CD14-positive monocyte (primary cell): ENCODE measurements at regions not wholly inside any gene's neighbourhood (a gene's known extent, or its start where the extent isn't known, plus 50 kb on each side); places are given as distances from the start of the nearest gene placed in this dataset. TPM values are rescaled to one million over a fixed set of nuclear protein-coding genes. Genes with fewer than 3 reads are reported as not detected.

Experiments used
- DNase-seq, 3 donors: peaks; one replicate each; pipeline ENCODE4 v3.0.0-alpha.2; 2011 to 2022
- H2AFZ ChIP-seq: 2 replicates; pipeline ENCODE4 v1.6.0; 2012; ENCODE audit warnings: mild to moderate bottlenecking, low read depth, low read length, inconsistent platforms; ENCODE audit not compliant: insufficient read depth, poor library complexity, severe bottlenecking
- H3K27ac ChIP-seq, 2 donors: 1 replicate in 1 of 2; 2 replicates in 1 of 2; pipeline ENCODE4 v1.5.1; 2012 to 2013; ENCODE audit warnings: low read length in 2 of 2, control low read depth in 1 of 2, inconsistent platforms in 1 of 2, low read depth in 1 of 2, mild to moderate bottlenecking in 1 of 2
- H3K27me3 ChIP-seq, 2 donors: one replicate each; pipeline versions ENCODE4 v1.6.0 to v1.6.1; 2011 to 2013; ENCODE audit warnings: low read length in 2 of 2; ENCODE audit not compliant: control insufficient read depth in 2 of 2, insufficient read depth in 2 of 2
- H3K36me3 ChIP-seq, 2 donors: replicated peaks in 1 of 2; 1 replicate in 1 of 2; 2 replicates in 1 of 2; pipeline versions ENCODE4 v1.5.1 to v1.6.1; 2012 to 2013; ENCODE audit warnings: low read length in 2 of 2, control low read depth in 1 of 2, inconsistent platforms in 1 of 2, mild to moderate bottlenecking in 1 of 2; ENCODE audit not compliant: insufficient read depth in 2 of 2, control insufficient read depth in 1 of 2
- H3K4me1 ChIP-seq, 2 donors: 1 replicate in 1 of 2; 2 replicates in 1 of 2; pipeline versions ENCODE4 v1.5.1 to v1.6.1; 2012 to 2013; ENCODE audit warnings: low read length in 2 of 2, control low read depth in 1 of 2, inconsistent platforms in 1 of 2, mild to moderate bottlenecking in 1 of 2, moderate library complexity in 1 of 2; ENCODE audit not compliant: insufficient read depth in 2 of 2, control insufficient read depth in 1 of 2
- H3K4me2 ChIP-seq: replicated peaks from 2 replicates; pipeline ENCODE3; 2012; ENCODE audit warnings: low read length, moderate library complexity, mild to moderate bottlenecking; ENCODE audit not compliant: poor library complexity, severe bottlenecking; ENCODE audit errors: extremely low read depth
- H3K4me3 ChIP-seq, 3 experiments: fragments of 200-600 bp in 1 of 3; sonication (generic) in 1 of 3; replicated peaks in 1 of 3; 1 replicate in 2 of 3; 2 replicates in 1 of 3; pipeline ENCODE4 v1.5.1; 2011 to 2013; ENCODE audit warnings: low read length in 3 of 3, mild to moderate bottlenecking in 3 of 3, control low read depth in 2 of 3, low read depth in 2 of 3, inconsistent platforms in 1 of 3, moderate library complexity in 1 of 3
- H3K79me2 ChIP-seq: 2 replicates; pipeline ENCODE4 v1.6.0; 2012; ENCODE audit warnings: mild to moderate bottlenecking, control low read depth, inconsistent platforms, low read length, moderate library complexity; ENCODE audit not compliant: insufficient read depth
- H3K9ac ChIP-seq: 2 replicates; pipeline ENCODE4 v1.6.0; 2017; ENCODE audit warnings: low read length, mild to moderate bottlenecking; ENCODE audit not compliant: insufficient read depth, poor library complexity, severe bottlenecking
- H3K9me3 ChIP-seq, 2 donors: replicated peaks in 1 of 2; 1 replicate in 1 of 2; 2 replicates in 1 of 2; pipeline versions ENCODE4 v1.5.1 to v1.6.1; 2012 to 2013; ENCODE audit warnings: low read length in 2 of 2, control low read depth in 1 of 2; ENCODE audit not compliant: control insufficient read depth in 1 of 2, insufficient read depth in 1 of 2
- H4K20me1 ChIP-seq: 2 replicates; pipeline ENCODE4 v1.6.0; 2012; ENCODE audit warnings: mild to moderate bottlenecking, low read length, control low read depth, moderate library complexity; ENCODE audit not compliant: insufficient read depth
- H3K27ac Mint-ChIP-seq, 7 donors: one replicate each; pipeline ENCODE4 v1.8.0; 2020; ENCODE audit warnings: mild to moderate bottlenecking in 7 of 7, mixed read lengths in 7 of 7, moderate library complexity in 6 of 7, inconsistent platforms in 2 of 7
- H3K27me3 Mint-ChIP-seq, 3 donors: one replicate each; pipeline ENCODE4 v1.8.0; 2021 to 2022; ENCODE audit warnings: low read depth in 3 of 3, mild to moderate bottlenecking in 3 of 3, mixed read lengths in 3 of 3, moderate library complexity in 3 of 3, inconsistent platforms in 1 of 3
- H3K36me3 Mint-ChIP-seq, 2 donors: one replicate each; pipeline ENCODE4 v1.8.0; 2020; ENCODE audit warnings: mixed read lengths in 2 of 2, inconsistent platforms in 1 of 2, mild to moderate bottlenecking in 1 of 2
- H3K4me1 Mint-ChIP-seq: one replicate; pipeline ENCODE4 v1.8.0; 2020; ENCODE audit warnings: mild to moderate bottlenecking, mixed read lengths
- H3K4me3 Mint-ChIP-seq, 2 donors: one replicate each; pipeline ENCODE4 v1.8.0; 2020; ENCODE audit warnings: mild to moderate bottlenecking in 2 of 2, mixed read lengths in 2 of 2, moderate library complexity in 1 of 2
- H3K9me3 Mint-ChIP-seq, 7 donors: one replicate each; pipeline ENCODE4 v1.8.0; 2020 to 2022; ENCODE audit warnings: mixed read lengths in 7 of 7, mild to moderate bottlenecking in 6 of 7, moderate library complexity in 6 of 7, inconsistent platforms in 2 of 7
- intact Hi-C, 2 donors: fragments of 100-400 bp; cut with micrococcal nuclease; formaldehyde crosslinking; loops; one replicate each; pipeline versions ENCODE4 v1.15.0 to v1.15.1; 2023
- small RNA-seq: library from RNA; depleted of rRNA; stranded (forward); fragments of <200 nt; gene quantifications from one replicate; pipeline ENCODE3, GENCODE V24; 2012; ENCODE audit warnings: low read depth; ENCODE audit not compliant: insufficient read length
- TF ChIP-seq, protein P1 (sequence below): fragments of 200-600 bp; IDR thresholded peaks from one replicate; pipeline ENCODE4 v1.8.0; 2022; ENCODE audit warnings: antibody characterized with exemption, mild to moderate bottlenecking

DNA sequence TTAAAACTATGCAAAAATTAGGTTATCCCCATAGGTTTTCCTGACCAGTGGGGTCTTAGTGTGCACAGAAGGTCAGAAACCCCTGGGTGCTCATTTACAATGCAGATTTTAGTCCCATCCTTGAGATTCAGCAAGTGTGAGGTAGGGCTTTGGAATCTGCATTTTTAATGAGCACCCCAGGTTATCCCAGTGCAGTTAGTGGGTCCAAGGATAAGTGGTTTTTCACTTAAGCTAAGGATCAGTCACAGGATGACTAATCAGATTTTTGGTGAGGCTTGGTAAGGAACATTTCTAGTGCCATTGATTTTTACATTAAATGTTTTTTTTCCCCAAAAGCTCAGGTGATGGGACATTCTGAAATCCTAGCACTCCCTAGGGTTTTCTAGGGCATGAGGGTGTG is 50.7 kb upstream of the MGAT5 start:
- no peak overlapping the region for H2AFZ ChIP-seq
- TF ChIP-seq, protein P1, sequence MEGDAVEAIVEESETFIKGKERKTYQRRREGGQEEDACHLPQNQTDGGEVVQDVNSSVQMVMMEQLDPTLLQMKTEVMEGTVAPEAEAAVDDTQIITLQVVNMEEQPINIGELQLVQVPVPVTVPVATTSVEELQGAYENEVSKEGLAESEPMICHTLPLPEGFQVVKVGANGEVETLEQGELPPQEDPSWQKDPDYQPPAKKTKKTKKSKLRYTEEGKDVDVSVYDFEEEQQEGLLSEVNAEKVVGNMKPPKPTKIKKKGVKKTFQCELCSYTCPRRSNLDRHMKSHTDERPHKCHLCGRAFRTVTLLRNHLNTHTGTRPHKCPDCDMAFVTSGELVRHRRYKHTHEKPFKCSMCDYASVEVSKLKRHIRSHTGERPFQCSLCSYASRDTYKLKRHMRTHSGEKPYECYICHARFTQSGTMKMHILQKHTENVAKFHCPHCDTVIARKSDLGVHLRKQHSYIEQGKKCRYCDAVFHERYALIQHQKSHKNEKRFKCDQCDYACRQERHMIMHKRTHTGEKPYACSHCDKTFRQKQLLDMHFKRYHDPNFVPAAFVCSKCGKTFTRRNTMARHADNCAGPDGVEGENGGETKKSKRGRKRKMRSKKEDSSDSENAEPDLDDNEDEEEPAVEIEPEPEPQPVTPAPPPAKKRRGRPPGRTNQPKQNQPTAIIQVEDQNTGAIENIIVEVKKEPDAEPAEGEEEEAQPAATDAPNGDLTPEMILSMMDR = no peak
- H3K9me3 Mint-ChIP-seq = no peaks in the 10 kb centered on the region
- H3K4me3 Mint-ChIP-seq = no peak overlapping the region
- no peak for DNase-seq
- H3K9ac ChIP-seq = no peak overlapping the region
- intact Hi-C loops = no loop called here
- peak overlapping the region in 1 of 7 donors; percentile 16 for H3K27ac Mint-ChIP-seq
- H3K36me3 Mint-ChIP-seq = peaks cover 0 to 3% of the 10 kb centered on the region in 2 donors
- no peak overlapping the region for H3K4me3 ChIP-seq
- peaks cover 5% of the 10 kb centered on the region for H3K4me1 Mint-ChIP-seq
- peaks cover 15% of the 10 kb centered on the region for H3K79me2 ChIP-seq
- H3K9me3 ChIP-seq = no peaks in the 10 kb centered on the region
- no peaks in the 10 kb centered on the region for H3K27me3 Mint-ChIP-seq
- peaks cover 14% of the 10 kb centered on the region for H4K20me1 ChIP-seq
- peaks cover 15 to 20% of the 10 kb centered on the region in 2 donors for H3K4me1 ChIP-seq
- H3K36me3 ChIP-seq = no peaks in the 10 kb centered on the region
- no peak overlapping the region for H3K4me2 ChIP-seq
- no peak overlapping the region for H3K27ac ChIP-seq
- H3K27me3 ChIP-seq = no peaks in the 10 kb centered on the region

Small RNA genes in the stretch of these regions (small RNA-seq; reads per million reads assigned to genes)
- not detected for gene MIR3679
